ENCODE measurements at regions not wholly inside any gene's neighbourhood (a gene's known extent, or its start where the extent isn't known, plus 50 kb on each side); places are given as distances from the start of the nearest gene placed in this dataset.

GRCh38 chr12:90631591-90632212, 323.3 kb downstream of the CCER1 start:
- Histone ChIP-seq H3K4me1 (ENCODE audit: insufficient read depth, low read length) (no peaks in the 10 kb centered on the region), H3K27ac (ENCODE audit: low read depth, low read length) (no peak overlapping the region), H3K9me3 (ENCODE audit: low read length) (no peaks in the 10 kb centered on the region), H3K36me3 (ENCODE audit: insufficient read depth, low read length) (no peaks in the 10 kb centered on the region), H3K27me3 (ENCODE audit: insufficient read depth, low read length, poor library complexity, severe bottlenecking) (no peaks in the 10 kb centered on the region), H3K4me3 (ENCODE audit: low read length) (no peak overlapping the region)
- ChIA-PET CTCF (no interaction called here), POLR2A (no interaction called here)
- H3K27ac Mint-ChIP-seq = no peak overlapping the region
- DNase-seq = no peak
- H3K4me3 Mint-ChIP-seq = no peak overlapping the region
- H3K27me3 Mint-ChIP-seq = peaks cover 0 to 5% of the 10 kb centered on the region in 2 donors
- no peaks in the 10 kb centered on the region for H3K36me3 Mint-ChIP-seq
- H3K4me1 Mint-ChIP-seq = no peaks in the 10 kb centered on the region
- H3K9me3 Mint-ChIP-seq = peaks cover 0 to 8% (median 0%) of the 10 kb centered on the region in 5 donors

- Histone ChIP-seq H3K9me3 (ENCODE audit: low read length) (no peaks in the 10 kb centered on the region), H3K27ac (ENCODE audit: low read depth, low read length) (no peak overlapping the region), H3K27me3 (ENCODE audit: insufficient read depth, low read length, poor library complexity, severe bottlenecking) (no peaks in the 10 kb centered on the region), H3K36me3 (ENCODE audit: insufficient read depth, low read length) (no peaks in the 10 kb centered on the region), H3K4me3 (ENCODE audit: low read length) (no peak overlapping the region), H3K4me1 (ENCODE audit: insufficient read depth, low read length) (no peaks in the 10 kb centered on the region)
- Mint-ChIP-seq H3K27ac (no peak overlapping the region), H3K36me3 (no peaks in the 10 kb centered on the region), H3K4me1 (no peaks in the 10 kb centered on the region), H3K4me3 (no peak overlapping the region), H3K27me3 (peaks cover 0 to 6% of the 10 kb centered on the region in 2 donors), H3K9me3 (peaks cover 0 to 8% (median 0%) of the 10 kb centered on the region in 5 donors)
- ChIA-PET CTCF (no interaction called here), POLR2A (no interaction called here)
- no peak for DNase-seq
Measured at GRCh38 chr12:90630006-90630405, 325.0 kb downstream of the CCER1 start.

GRCh38 chr12:90628213-90628612, 326.8 kb downstream of the CCER1 start:
- Mint-ChIP-seq H3K4me3 (no peak overlapping the region), H3K27me3 (peaks cover 0 to 3% of the 10 kb centered on the region in 2 donors), H3K36me3 (no peaks in the 10 kb centered on the region), H3K9me3 (peaks cover 0 to 3% (median 0%) of the 10 kb centered on the region in 5 donors), H3K4me1 (no peaks in the 10 kb centered on the region), H3K27ac (no peak overlapping the region)
- DNase-seq = no peak
- no peak overlapping the region for H3K27ac ChIP-seq (ENCODE audit: low read depth, low read length)
- no peaks in the 10 kb centered on the region for H3K36me3 ChIP-seq (ENCODE audit: insufficient read depth, low read length)
- ChIA-PET POLR2A (no interaction called here), CTCF (no interaction called here)
- H3K9me3 ChIP-seq (ENCODE audit: low read length) = no peaks in the 10 kb centered on the region
- no peak overlapping the region for H3K4me3 ChIP-seq (ENCODE audit: low read length)
- H3K27me3 ChIP-seq (ENCODE audit: insufficient read depth, low read length, poor library complexity, severe bottlenecking) = no peaks in the 10 kb centered on the region
- H3K4me1 ChIP-seq (ENCODE audit: insufficient read depth, low read length) = no peaks in the 10 kb centered on the region

- DNase-seq = no peak
- Histone ChIP-seq H3K27me3 (ENCODE audit: insufficient read depth, low read length, poor library complexity, severe bottlenecking) (no peaks in the 10 kb centered on the region), H3K27ac (ENCODE audit: low read depth, low read length) (no peak overlapping the region), H3K36me3 (ENCODE audit: insufficient read depth, low read length) (no peaks in the 10 kb centered on the region), H3K4me3 (ENCODE audit: low read length) (no peak overlapping the region), H3K4me1 (ENCODE audit: insufficient read depth, low read length) (no peaks in the 10 kb centered on the region), H3K9me3 (ENCODE audit: low read length) (no peaks in the 10 kb centered on the region)
- no peak overlapping the region for H3K4me3 Mint-ChIP-seq
- POLR2A ChIA-PET = no interaction called here
- no peaks in the 10 kb centered on the region for H3K36me3 Mint-ChIP-seq
- CTCF ChIA-PET = no interaction called here
- H3K27ac Mint-ChIP-seq = no peak overlapping the region
- H3K4me1 Mint-ChIP-seq = no peaks in the 10 kb centered on the region
- H3K27me3 Mint-ChIP-seq = peaks cover 0 to 3% of the 10 kb centered on the region in 2 donors
- H3K9me3 Mint-ChIP-seq = no peaks in the 10 kb centered on the region
Measured at GRCh38 chr12:90627180-90627896, 327.6 kb downstream of the CCER1 start.

GRCh38 chr12:90622431-90622830, 332.5 kb downstream of the CCER1 start:
- no peaks in the 10 kb centered on the region for H3K4me1 Mint-ChIP-seq
- POLR2A ChIA-PET = no interaction called here
- no peak overlapping the region for H3K27ac Mint-ChIP-seq
- H3K27me3 Mint-ChIP-seq = peaks cover 0 to 3% of the 10 kb centered on the region in 2 donors
- no peaks in the 10 kb centered on the region for H3K36me3 Mint-ChIP-seq
- no peak overlapping the region for H3K4me3 ChIP-seq (ENCODE audit: low read length)
- no peaks in the 10 kb centered on the region for H3K4me1 ChIP-seq (ENCODE audit: insufficient read depth, low read length)
- H3K9me3 Mint-ChIP-seq = no peaks in the 10 kb centered on the region
- H3K9me3 ChIP-seq (ENCODE audit: low read length) = no peaks in the 10 kb centered on the region
- no peaks in the 10 kb centered on the region for H3K36me3 ChIP-seq (ENCODE audit: insufficient read depth, low read length)
- H3K27ac ChIP-seq (ENCODE audit: low read depth, low read length) = no peak overlapping the region
- no peak overlapping the region for H3K4me3 Mint-ChIP-seq
- no peaks in the 10 kb centered on the region for H3K27me3 ChIP-seq (ENCODE audit: insufficient read depth, low read length, poor library complexity, severe bottlenecking)
- CTCF ChIA-PET = no interaction called here
- DNase-seq = no peak

- H3K27me3 ChIP-seq (ENCODE audit: insufficient read depth, low read length, poor library complexity, severe bottlenecking) = no peaks in the 10 kb centered on the region
- no peaks in the 10 kb centered on the region for H3K9me3 ChIP-seq (ENCODE audit: low read length)
- Mint-ChIP-seq H3K9me3 (no peaks in the 10 kb centered on the region), H3K4me3 (no peak overlapping the region), H3K27ac (no peak overlapping the region), H3K27me3 (peaks cover 0 to 3% of the 10 kb centered on the region in 2 donors), H3K36me3 (no peaks in the 10 kb centered on the region), H3K4me1 (no peaks in the 10 kb centered on the region)
- ChIA-PET CTCF (no interaction called here), POLR2A (no interaction called here)
- no peak for DNase-seq
- H3K4me3 ChIP-seq (ENCODE audit: low read length) = no peak overlapping the region
- H3K4me1 ChIP-seq (ENCODE audit: insufficient read depth, low read length) = no peaks in the 10 kb centered on the region
- no peak overlapping the region for H3K27ac ChIP-seq (ENCODE audit: low read depth, low read length)
- H3K36me3 ChIP-seq (ENCODE audit: insufficient read depth, low read length) = no peaks in the 10 kb centered on the region
Measured at GRCh38 chr12:90621927-90622326, 333.0 kb downstream of the CCER1 start.

- CTCF ChIA-PET = no interaction called here
- no peaks in the 10 kb centered on the region for H3K27me3 ChIP-seq (ENCODE audit: insufficient read depth, low read length, poor library complexity, severe bottlenecking)
- DNase-seq = no peak
- POLR2A ChIA-PET = no interaction called here
- Mint-ChIP-seq H3K9me3 (no peaks in the 10 kb centered on the region), H3K4me3 (no peak overlapping the region), H3K27me3 (no peaks in the 10 kb centered on the region), H3K4me1 (no peaks in the 10 kb centered on the region), H3K36me3 (no peaks in the 10 kb centered on the region), H3K27ac (no peak overlapping the region)
- no peaks in the 10 kb centered on the region for H3K9me3 ChIP-seq (ENCODE audit: low read length)
- no peaks in the 10 kb centered on the region for H3K36me3 ChIP-seq (ENCODE audit: insufficient read depth, low read length)
- no peak overlapping the region for H3K27ac ChIP-seq (ENCODE audit: low read depth, low read length)
- no peaks in the 10 kb centered on the region for H3K4me1 ChIP-seq (ENCODE audit: insufficient read depth, low read length)
- H3K4me3 ChIP-seq (ENCODE audit: low read length) = no peak overlapping the region
Measured at GRCh38 chr12:90619943-90620342, 335.0 kb downstream of the CCER1 start.

GRCh38 chr12:90618586-90618985, 336.4 kb downstream of the CCER1 start:
- Histone ChIP-seq H3K27ac (ENCODE audit: low read depth, low read length) (no peak overlapping the region), H3K36me3 (ENCODE audit: insufficient read depth, low read length) (no peaks in the 10 kb centered on the region), H3K4me1 (ENCODE audit: insufficient read depth, low read length) (no peaks in the 10 kb centered on the region), H3K9me3 (ENCODE audit: low read length) (no peaks in the 10 kb centered on the region), H3K27me3 (ENCODE audit: insufficient read depth, low read length, poor library complexity, severe bottlenecking) (no peaks in the 10 kb centered on the region), H3K4me3 (ENCODE audit: low read length) (no peak overlapping the region)
- H3K27me3 Mint-ChIP-seq = no peaks in the 10 kb centered on the region
- H3K36me3 Mint-ChIP-seq = no peaks in the 10 kb centered on the region
- no peak overlapping the region for H3K27ac Mint-ChIP-seq
- H3K4me1 Mint-ChIP-seq = no peaks in the 10 kb centered on the region
- ChIA-PET POLR2A (no interaction called here), CTCF (no interaction called here)
- no peaks in the 10 kb centered on the region for H3K9me3 Mint-ChIP-seq
- H3K4me3 Mint-ChIP-seq = no peak overlapping the region
- no peak for DNase-seq

All from CD8-positive, alpha-beta memory T cell (primary cell).